Superior temporal gyrus (tissue), 1 donor: ENCODE measurements at regions not wholly inside any gene's neighbourhood (a gene's known extent, or its start where the extent isn't known, plus 50 kb on each side); places are given as distances from the start of the nearest gene placed in this dataset.

ENCODE experiments used
- DNase-seq: peaks from one replicate; pipeline ENCODE4 v3.0.0-alpha.2; 2016; ENCODE audit errors: extremely low spot score

- no peak for DNase-seq
These were observed 249.2 kb upstream of the ANKRD55 start for GRCh38 chr5:56482363-56482762.

DNA sequence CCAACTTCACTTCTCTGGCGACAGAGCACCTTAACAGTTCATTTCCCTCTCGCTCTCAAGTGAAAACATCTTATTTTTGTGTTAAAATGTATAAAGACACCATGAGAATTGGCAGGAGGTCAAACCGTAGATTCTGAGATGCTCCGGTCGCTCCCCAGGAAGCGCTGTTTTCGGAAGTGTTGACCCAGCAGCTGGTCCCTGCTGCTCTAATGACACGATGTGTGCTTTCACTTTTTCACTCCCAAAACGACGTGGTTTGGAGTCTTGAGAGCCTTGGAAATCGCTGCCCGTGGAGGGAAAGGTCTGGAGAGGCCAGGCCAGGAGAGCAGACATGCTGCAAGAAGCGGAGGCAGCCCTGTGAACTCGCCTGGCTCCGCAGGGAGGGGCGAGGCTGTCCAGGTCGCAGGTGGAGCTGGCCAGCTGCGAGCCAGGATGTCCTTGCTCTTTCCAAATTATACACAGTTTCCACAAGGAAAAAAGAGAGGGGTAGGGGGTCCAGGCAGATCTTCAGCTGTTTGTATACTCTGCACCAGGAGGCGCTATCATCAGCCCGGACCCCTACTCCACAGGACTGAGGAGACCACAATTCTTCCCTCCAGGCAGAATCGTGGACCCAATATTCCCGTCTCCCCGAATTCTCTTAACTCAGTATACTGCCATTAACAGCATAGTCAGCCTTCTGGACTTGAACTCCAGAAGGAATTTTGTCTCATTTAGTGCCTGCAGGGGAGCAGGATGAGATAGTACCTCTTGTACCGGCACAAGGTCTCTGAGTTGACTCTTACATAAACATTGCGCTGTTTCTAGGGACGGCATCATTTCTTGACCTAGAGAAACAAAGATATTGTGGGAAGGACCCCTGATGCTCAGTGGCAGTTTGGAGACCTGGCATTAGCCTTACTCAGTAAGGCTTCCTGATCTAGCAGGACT is 248.6 kb upstream of the ANKRD55 start:
- peak; percentile 42 for DNase-seq

DNA sequence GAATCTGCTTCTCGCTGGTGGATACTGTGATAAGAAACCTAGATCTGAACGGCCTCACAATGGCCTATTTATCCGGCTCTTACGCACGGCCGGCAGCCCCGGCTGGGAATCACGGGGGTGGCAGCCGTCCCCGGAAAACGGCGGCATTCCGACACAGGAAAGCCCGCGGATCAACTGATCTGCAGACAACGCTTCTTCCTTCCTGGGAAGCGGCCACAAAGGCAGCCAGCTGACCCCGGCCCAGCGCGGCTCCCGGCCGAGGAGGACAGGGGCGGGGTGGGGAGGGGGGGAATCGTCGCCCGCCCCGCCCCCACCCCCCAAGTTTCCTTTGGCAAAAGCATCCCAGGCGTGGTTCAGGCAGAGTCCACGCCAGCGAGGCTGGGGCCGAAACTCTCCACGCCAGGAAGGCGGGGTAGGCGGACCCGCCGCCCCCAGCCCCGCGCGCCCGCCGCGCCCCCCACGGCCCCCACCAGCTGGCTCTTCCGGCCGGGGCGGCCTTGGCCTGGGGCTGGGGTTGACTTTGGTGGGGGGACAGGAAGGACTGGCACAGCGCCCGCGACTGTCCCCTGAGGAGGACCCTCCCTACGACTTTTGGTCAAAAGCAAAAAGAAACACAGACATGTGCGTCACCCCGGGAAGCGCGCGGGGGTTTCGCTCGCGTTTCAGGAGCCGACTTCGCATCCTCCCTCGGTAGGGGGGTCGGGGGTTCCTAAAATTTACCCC is 247.7 kb upstream of the ANKRD55 start:
- DNase-seq = peak; percentile 74

DNA sequence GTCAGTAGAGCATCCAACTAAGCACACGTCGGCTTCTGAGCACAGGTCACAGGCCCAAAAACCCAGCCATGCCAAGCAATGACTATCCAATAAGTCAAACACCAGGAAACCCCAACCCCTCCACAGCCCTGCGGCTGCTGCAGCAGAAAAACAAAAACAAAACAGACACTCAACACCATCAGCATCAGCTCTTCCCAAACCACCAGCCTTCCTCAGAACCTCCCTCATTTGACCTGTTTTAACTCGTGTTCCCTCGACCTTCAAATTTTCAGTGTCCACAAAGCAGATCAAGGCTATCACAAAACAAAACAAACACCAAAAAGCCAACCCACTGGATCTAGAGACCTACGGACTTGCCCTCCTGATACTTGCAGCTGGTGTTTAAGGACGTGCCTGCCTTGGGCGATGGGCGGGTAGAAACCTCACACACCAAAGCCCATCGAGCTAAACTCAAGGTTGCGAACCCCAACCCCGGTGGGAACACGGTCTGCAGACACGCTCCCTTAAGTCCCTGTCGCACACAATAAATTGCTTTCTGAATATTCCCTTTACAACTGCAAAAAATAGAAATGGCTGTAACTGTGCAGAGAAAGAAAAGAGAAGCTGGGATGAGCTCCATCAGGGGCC is 247.1 kb upstream of the ANKRD55 start:
- DNase-seq = peak; percentile 52

GRCh38 chr5:56479696-56480077 is 246.6 kb upstream of the ANKRD55 start:
- DNase-seq = peak; percentile 41

DNA sequence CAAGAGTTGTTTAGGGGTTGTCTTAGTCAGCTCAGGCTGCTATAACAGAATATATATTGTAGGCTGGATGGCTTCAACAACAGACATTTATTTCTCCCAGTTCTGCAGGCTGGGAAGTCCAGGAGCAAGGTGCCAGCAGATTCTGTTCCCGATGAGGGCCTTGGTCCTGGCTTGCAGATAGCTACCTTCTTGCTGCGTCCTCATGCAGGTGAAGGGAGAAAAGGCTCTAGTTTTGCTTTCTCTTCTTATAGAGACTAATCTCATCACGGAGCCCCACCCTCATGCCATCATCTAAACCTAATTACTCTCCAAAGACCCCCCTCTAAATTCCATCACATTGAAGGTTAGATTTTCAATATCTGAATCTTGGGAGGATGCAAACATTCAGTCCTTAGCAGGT is 246.0 kb upstream of the ANKRD55 start:
- DNase-seq = no peak

- DNase-seq = no peak
These were observed 244.9 kb upstream of the ANKRD55 start for GRCh38 chr5:56478062-56478461.

- DNase-seq = no peak
These were observed 243.3 kb upstream of the ANKRD55 start for GRCh38 chr5:56476487-56476856.

DNA sequence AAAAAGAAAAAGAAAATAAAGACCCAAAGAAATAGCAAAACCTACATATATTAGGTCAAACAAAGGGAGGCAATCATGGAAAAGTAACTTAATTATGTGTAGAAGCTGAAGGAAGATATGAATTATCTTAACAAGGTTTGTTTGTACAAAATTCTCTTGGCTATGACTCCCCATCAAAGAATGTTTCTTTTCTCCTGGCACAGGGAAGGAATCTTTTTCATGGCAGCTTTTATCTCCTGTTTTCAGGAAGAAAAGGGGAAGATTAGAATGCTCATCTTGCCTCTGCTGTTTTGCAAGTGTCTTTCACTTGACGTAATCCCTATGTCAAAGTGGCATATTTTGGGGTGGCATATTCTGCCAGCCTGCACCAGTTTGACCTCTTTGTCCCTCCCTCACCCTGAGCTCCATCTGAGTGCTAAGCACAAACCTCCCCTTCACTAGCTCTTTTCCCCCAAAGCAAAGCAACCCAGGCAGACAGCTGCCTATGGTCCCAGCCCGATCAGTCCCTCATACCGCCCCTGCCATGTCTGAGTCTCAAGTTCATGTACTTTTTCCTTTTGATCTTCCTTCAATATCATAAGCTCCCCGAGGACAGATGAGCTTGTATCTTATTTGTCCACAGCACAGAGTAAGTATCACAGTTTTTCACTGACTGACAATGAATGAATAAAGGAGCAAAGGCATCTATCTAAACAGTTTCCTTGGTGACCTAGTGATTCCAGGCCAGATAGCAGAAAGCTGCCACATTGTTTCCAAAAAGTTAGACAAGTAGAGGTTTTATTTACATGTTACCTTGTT is 242.8 kb upstream of the ANKRD55 start:
- no peak for DNase-seq

- DNase-seq = no peak
These were observed 238.6 kb upstream of the ANKRD55 start for GRCh38 chr5:56471707-56472106.

- no peak for DNase-seq
These were observed 236.9 kb upstream of the ANKRD55 start for GRCh38 chr5:56470007-56470406.

DNA sequence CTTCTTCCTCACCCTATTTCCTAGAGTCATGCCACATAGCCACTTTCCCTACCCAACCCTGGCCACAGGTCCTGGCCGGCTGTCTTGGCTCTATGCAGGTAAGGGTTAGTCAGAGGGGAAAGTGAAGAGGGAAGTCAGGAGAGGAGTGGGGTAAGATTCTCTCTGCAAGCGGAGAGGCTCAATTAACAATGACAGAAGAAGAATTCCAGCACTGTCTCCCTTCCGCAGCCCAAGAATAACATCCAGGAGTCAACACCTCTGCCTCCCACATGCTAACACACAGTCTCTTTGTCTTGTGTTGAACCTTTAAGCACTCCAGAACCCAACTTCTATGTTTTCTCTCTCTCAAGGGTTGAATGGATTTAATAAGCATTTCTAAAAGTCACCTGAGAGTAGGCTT is 235.1 kb upstream of the ANKRD55 start:
- DNase-seq = no peak

DNA sequence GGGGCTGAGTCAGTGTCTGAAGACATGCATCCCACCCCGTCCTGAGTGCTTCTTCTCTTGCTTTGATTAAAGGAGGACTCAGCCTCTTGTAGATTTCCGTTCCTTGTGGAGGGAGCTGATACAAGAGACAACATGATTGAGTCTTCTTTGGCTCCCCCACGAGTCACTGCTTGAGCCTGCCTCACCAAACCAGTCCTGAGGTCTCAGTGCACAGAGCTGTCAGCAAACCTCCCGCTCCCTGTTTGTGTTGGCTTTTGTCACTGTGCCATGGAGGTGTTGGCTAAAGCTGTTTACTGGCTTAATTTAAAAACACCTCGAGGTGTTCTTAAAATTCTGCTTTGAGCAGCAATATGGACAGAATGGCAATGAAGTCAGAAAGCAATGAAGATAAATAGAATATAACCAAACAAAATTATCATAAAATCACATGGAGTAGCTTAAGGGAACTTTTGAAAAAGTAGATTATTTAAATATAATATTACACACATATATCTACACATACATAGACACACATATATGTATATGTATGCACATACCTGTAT is 234.1 kb upstream of the ANKRD55 start:
- DNase-seq = no peak

DNA sequence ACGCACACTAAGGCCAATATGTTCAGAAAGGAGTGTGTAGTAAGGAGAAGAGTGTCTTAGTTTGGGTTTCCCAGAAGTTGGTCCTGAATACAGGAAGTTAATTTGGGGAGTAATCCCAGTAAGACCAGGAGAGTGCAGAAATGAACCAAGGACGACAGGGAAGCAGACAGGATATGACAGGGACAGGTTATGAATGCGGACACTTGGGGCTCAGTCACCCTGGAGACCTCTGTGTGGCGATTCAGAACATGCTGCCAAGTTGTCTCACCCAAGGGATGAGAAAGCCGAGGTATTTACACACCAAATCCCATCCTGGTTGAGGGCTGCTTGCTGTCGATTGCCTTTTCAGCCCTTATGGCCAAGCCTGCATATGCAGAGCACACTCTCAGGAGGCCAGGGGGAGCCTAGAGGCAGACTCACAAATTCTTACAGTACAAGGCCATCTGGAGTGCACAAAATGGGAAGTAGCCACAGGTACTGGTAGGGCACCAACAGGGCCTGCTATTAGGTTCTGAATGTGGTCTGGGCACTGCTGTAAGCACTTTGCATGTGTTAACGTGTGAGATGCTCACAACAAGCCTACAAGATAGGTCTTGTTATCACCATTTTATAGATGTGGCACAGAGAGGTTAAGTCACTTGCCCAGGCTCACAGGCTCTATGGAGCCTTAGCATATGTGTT is 233.1 kb upstream of the ANKRD55 start:
- DNase-seq = no peak

DNA sequence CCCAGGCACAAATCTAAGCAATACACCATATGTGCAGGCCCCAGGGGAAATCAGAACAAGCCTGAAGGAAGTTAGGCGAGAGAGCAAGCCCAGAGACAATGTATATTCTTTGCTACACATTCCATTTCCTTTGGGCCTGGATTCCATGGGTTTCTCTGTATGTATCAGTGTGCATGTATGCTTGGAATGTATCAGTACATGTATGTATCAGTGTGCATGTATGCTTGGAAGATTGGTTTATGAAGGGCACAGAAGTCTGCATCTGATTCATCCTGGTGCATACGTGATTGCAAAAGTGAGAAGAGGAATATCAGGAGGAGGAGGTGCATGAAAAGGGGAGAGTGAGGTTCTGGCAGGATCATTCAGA is 232.6 kb upstream of the ANKRD55 start:
- no peak for DNase-seq

- DNase-seq = no peak
These were observed 232.0 kb upstream of the ANKRD55 start for GRCh38 chr5:56464935-56465768.

- DNase-seq = no peak
These were observed 230.9 kb upstream of the ANKRD55 start for GRCh38 chr5:56463944-56464571.

DNA sequence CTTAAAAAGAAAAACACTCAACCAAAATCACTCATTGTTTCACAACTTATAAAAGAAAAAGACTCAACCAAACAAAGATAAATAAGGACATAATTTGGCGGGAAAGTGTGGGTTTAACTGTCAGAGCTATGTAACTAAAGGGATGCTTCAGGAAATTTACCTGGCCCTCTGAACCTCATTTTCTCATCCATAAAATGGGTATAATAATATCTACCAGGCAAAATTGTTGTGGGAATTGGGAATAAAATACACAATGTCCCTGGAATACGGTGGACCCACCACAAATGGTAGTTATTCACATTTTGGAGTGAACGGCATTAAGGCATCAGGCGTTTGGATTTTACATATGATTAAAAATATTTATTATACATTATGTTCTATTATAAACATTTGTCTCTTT is 228.5 kb upstream of the ANKRD55 start:
- no peak for DNase-seq

DNA sequence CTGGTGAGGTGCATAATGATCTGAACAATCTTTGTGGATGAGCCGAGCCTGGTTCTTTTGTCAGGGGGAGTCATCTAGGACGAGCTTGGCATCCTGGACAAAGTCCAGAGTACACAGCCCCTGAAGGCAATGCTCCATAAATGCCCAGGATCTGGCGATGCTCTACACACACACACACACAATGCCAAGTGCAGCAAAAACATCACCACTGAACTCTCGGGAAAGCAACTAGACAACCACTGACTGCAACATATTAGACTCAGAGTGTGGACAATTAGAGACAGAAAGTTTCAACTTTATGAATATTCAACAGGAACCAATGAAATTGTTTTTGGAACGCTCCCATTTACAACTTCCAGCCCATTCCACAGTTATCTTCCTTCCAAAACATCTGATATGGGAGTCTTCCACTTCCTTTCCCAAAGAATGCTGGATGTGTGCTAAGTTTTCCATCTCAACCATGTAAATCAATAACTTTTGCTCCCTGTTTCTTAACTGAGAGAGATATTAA is 227.6 kb upstream of the ANKRD55 start:
- DNase-seq = no peak

- DNase-seq = no peak
These were observed 227.0 kb upstream of the ANKRD55 start for GRCh38 chr5:56460195-56460546.
